Smooth muscle cell (in vitro differentiated cells): ENCODE measurements at regions not wholly inside any gene's neighbourhood (a gene's known extent, or its start where the extent isn't known, plus 50 kb on each side); places are given as distances from the start of the nearest gene placed in this dataset.

ENCODE experiments used
- DNase-seq: peaks from one replicate; lab custom pipeline; 2025; ENCODE audit not compliant: unreplicated experiment; lab: John Stamatoyannopoulos, UW
- H2AFZ ChIP-seq: fragments of 200-600 bp; sonication (generic); 2 replicates; pipeline ENCODE4 v1.6.0; 2016; ENCODE audit warnings: antibody characterized with exemption, low read depth, mild to moderate bottlenecking
- H3F3A ChIP-seq: fragments of 200-600 bp; sonication (generic); 2 replicates; pipeline ENCODE4 v1.6.0; 2017; ENCODE audit warnings: antibody characterized with exemption, low read depth
- H3K27ac ChIP-seq: fragments of 200-600 bp; sonication (generic); 2 replicates; pipeline ENCODE4 v1.5.1; 2016; ENCODE audit warnings: low read depth, mild to moderate bottlenecking
- H3K27me3 ChIP-seq: fragments of 200-600 bp; sonication (generic); 2 replicates; pipeline ENCODE4 v1.6.1; 2016; ENCODE audit warnings: low read depth, mild to moderate bottlenecking
- H3K36me3 ChIP-seq: fragments of 200-600 bp; sonication (generic); 2 replicates; pipeline ENCODE4 v1.5.1; 2016; ENCODE audit warnings: low read depth
- H3K4me1 ChIP-seq: fragments of 200-600 bp; sonication (generic); 2 replicates; pipeline ENCODE4 v1.5.1; 2016; ENCODE audit warnings: low read depth
- H3K4me2 ChIP-seq: fragments of 200-600 bp; sonication (generic); 2 replicates; pipeline ENCODE4 v1.6.0; 2016; ENCODE audit warnings: mild to moderate bottlenecking
- H3K4me3 ChIP-seq: fragments of 200-600 bp; sonication (generic); 2 replicates; pipeline ENCODE4 v1.5.1; 2016; ENCODE audit warnings: mild to moderate bottlenecking
- H3K79me2 ChIP-seq: fragments of 200-600 bp; sonication (generic); 2 replicates; pipeline ENCODE4 v1.6.0; 2016; ENCODE audit warnings: low read depth, mild to moderate bottlenecking
- H3K9ac ChIP-seq: fragments of 200-600 bp; sonication (generic); 2 replicates; pipeline ENCODE4 v1.6.0; 2016; ENCODE audit warnings: low read depth
- H3K9me3 ChIP-seq: fragments of 200-600 bp; sonication (generic); replicated peaks from 2 replicates; pipeline ENCODE4 v1.5.1; 2016; ENCODE audit warnings: low read depth
- H4K20me1 ChIP-seq: fragments of 200-600 bp; sonication (generic); 2 replicates; pipeline ENCODE4 v1.6.0; 2016; ENCODE audit warnings: low read depth
- CTCF ChIP-seq: fragments of 200-600 bp; sonication (generic); IDR thresholded peaks from 2 replicates; pipeline ENCODE4 v1.5.1; 2017; ENCODE audit warnings: borderline replicate concordance, mild to moderate bottlenecking, antibody characterized with exemption; ENCODE audit not compliant: insufficient read depth, poor library complexity, severe bottlenecking
- WGBS: methylation state at CpG from one replicate; pipeline ENCODE4 v1.1.7; 2016; ENCODE audit warnings: low lambda C conversion rate; 5-methylcytosine and 5-hydroxymethylcytosine counted together

- H3K79me2 ChIP-seq: no peaks in the 10 kb centered on the region
- no peak overlapping the region for H3K4me2 ChIP-seq
- no peaks in the 10 kb centered on the region for H3F3A ChIP-seq
- H2AFZ ChIP-seq: no peak overlapping the region
- no peak overlapping the region for H3K9ac ChIP-seq
- H3K27ac ChIP-seq: no peak overlapping the region
- H3K27me3 ChIP-seq: no peaks in the 10 kb centered on the region
- H3K4me1 ChIP-seq: no peaks in the 10 kb centered on the region
- H3K4me3 ChIP-seq: no peak overlapping the region
- DNase-seq: no peak
- 54% methylated on average over 1 of the region's 1 CpG for WGBS
- no peaks in the 10 kb centered on the region for H4K20me1 ChIP-seq
- no peak for TF ChIP-seq CTCF
- H3K36me3 ChIP-seq: peaks cover 4% of the 10 kb centered on the region
- peaks cover 2% of the 10 kb centered on the region for H3K9me3 ChIP-seq
These were observed 635.7 kb upstream of the FLRT2 start for GRCh38 chr14:84894254-84894653.

GRCh38 chr14:84922370-84922769, 607.6 kb upstream of the FLRT2 start:
- Histone ChIP-seq H3K27ac (no peak overlapping the region), H4K20me1 (no peaks in the 10 kb centered on the region), H3K9me3 (no peaks in the 10 kb centered on the region), H3K4me2 (no peak overlapping the region), H3F3A (no peaks in the 10 kb centered on the region), H3K79me2 (no peaks in the 10 kb centered on the region), H3K27me3 (no peaks in the 10 kb centered on the region), H3K36me3 (no peaks in the 10 kb centered on the region), H3K9ac (no peak overlapping the region), H3K4me3 (no peak overlapping the region), H3K4me1 (no peaks in the 10 kb centered on the region), H2AFZ (no peak overlapping the region)
- WGBS: 97% methylated on average over 3 of the region's 3 CpGs
- no peak for DNase-seq
- no peak for TF ChIP-seq CTCF

GRCh38 chr14:84926656-84927055, 603.3 kb upstream of the FLRT2 start:
- H3F3A ChIP-seq: no peaks in the 10 kb centered on the region
- no peak for TF ChIP-seq CTCF
- H3K79me2 ChIP-seq: no peaks in the 10 kb centered on the region
- H3K27ac ChIP-seq: no peak overlapping the region
- WGBS: 89% methylated on average over 1 of the region's 1 CpG
- no peak overlapping the region for H3K4me3 ChIP-seq
- no peaks in the 10 kb centered on the region for H3K9me3 ChIP-seq
- no peak overlapping the region for H3K9ac ChIP-seq
- no peak for DNase-seq
- no peaks in the 10 kb centered on the region for H3K4me1 ChIP-seq
- no peaks in the 10 kb centered on the region for H4K20me1 ChIP-seq
- H3K4me2 ChIP-seq: no peak overlapping the region
- no peaks in the 10 kb centered on the region for H3K27me3 ChIP-seq
- no peak overlapping the region for H2AFZ ChIP-seq
- no peaks in the 10 kb centered on the region for H3K36me3 ChIP-seq

- H3K4me1 ChIP-seq: no peaks in the 10 kb centered on the region
- H3K4me3 ChIP-seq: no peak overlapping the region
- H3K36me3 ChIP-seq: no peaks in the 10 kb centered on the region
- 93% methylated on average over 6 of the region's 6 CpGs for WGBS
- H3K4me2 ChIP-seq: no peak overlapping the region
- H3K27me3 ChIP-seq: no peaks in the 10 kb centered on the region
- DNase-seq: no peak
- TF ChIP-seq CTCF: no peak
- H3K9ac ChIP-seq: no peak overlapping the region
- no peaks in the 10 kb centered on the region for H3K79me2 ChIP-seq
- no peaks in the 10 kb centered on the region for H3F3A ChIP-seq
- no peaks in the 10 kb centered on the region for H3K9me3 ChIP-seq
- H3K27ac ChIP-seq: no peak overlapping the region
- no peak overlapping the region for H2AFZ ChIP-seq
- no peaks in the 10 kb centered on the region for H4K20me1 ChIP-seq
These were observed 602.7 kb upstream of the FLRT2 start for GRCh38 chr14:84927096-84927827.
